NCI-H1436 (cell line): ENCODE measurements at regions not wholly inside any gene's neighbourhood (a gene's known extent, or its start where the extent isn't known, plus 50 kb on each side); places are given as distances from the start of the nearest gene placed in this dataset.
"Not testable (repeated sequence)": the region's sequence is repeated elsewhere in the genome, so short reads cannot be mapped to it uniquely, and the experiment has no call there.

Experiments used
- DNase-seq: peaks from one replicate; lab custom pipeline; 2025; lab: John Stamatoyannopoulos, UW

DNA sequence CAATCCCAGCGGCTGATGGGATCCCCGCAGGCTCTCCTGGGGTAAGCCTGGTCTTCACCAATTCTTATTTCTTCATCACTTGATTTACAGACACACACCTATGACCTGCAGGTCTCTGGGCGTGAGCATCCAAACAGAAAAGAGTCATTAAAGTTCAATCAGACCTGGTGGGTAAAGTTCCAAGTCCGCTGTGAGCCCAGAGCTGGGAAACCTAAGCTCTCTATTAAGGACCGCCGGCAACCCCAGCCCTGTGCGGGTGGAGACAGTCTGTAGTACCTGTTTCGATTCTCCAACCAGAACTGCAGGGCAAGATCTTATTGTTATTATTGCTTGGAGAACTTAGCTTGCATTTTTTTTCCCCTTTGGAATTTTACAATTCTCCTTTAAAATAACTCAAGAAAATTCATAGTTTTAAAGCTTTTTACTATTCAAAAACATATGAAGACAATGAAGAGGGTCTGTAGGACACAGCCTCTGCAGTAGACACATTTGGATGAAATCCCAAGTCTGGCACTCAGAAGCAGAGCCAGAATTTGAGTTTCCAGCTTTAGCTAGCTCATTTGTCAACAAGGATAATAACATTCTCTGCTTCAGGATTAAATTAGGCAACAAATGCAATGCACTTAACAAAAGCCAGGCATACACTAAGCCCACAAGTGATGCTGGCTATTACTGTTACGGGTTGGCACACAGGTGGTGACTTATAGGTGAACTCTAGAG, 376.4 kb downstream of the INSIG2 start:
- no peak for DNase-seq

DNA sequence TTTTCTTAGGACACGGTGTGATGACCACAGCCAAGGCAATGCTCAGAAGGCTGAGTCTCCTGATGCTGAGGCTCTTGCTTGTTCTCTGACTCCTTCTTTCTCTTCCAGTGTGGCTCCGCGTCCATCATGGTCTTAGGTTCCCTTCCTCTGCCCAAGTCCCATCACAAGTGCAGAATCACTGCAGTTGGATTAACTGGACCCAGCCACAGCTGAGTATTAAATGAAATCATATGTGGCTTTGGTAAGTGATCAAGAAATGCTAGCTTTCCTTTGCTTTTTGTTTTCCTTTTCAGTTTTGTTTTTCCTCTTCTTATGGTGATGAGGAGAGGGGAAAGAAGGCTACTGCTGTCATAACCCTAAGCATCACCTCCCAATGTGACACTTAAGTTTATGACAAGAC, 375.8 kb downstream of the INSIG2 start:
- no peak for DNase-seq

DNA sequence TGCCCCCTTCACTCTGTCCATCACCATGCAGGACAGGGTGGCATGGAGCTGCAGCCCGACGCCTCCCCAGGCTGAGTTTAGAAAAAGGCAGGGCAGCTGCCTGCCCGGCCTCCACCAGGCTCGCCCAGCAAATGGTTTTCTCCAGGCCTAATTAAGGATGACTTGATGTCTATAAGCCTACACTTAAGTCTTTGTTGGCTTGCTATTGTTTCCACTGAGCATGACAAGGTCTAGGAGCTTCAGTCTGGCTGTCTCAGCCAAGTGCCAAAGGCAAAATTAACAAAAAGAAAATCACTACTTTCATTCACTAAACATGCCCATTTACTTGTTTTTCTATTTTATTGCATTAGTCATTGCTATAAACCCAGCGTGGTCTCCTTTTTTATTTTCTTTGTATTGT, 372.2 kb downstream of the INSIG2 start:
- DNase-seq, result no peak

DNA sequence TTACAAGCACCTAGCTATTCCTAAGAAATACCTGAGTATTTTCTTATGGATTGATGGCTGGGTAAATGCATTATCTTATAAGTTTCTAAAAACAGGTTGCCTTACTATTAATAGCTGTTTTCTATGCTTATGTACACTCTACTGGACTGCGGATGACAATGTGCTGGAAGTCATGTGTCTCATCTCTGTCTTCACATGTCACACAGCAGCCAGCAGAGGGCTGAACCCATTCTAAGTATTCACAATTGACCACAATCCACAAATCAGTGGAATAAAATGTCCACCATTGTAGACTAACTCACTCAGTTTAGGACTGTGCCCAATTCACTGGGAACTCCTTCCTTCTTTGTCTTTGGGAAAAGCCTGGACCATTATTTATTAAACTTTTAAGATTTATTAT, 371.2 kb downstream of the INSIG2 start:
- no peak for DNase-seq

DNA sequence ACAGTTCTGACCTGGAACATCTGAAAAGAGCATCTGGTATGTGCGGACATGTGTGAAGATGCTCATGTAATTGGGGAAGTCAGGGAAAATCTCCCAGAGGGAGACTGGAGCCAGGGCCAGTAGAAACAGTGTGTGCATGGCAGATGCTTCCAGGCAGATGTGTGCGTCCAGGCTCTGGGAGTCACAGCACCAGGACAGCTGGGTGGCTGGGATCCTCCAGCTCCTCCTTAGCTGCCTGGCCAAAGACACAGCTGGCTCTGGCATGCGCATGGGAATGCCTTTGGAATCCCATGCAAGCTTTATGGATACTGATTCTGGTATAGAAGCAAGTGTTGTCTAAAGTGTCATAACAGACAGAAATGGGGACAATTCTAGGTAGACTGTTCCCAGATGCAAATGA, 369.7 kb downstream of the INSIG2 start:
- DNase-seq, result no peak

DNA sequence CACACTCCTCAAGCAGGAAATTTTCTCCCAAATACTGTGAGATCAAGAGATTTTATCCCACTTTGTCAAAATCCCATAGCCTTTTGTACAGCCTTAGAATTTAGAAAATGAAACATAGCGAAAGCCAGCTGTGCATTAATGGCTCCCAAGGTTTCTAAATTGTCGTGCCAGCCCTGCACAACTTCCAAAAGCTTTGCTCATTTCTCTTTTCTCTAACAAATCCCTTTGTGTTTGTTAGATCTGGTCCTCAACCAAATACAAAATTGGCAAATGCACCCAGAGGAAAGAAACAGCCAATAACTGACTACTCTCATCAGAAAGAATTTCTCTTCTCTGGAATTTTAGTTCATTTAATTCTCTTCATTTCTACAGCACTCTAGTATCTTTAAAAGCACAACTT, 361.1 kb downstream of the INSIG2 start:
- no peak for DNase-seq

DNA sequence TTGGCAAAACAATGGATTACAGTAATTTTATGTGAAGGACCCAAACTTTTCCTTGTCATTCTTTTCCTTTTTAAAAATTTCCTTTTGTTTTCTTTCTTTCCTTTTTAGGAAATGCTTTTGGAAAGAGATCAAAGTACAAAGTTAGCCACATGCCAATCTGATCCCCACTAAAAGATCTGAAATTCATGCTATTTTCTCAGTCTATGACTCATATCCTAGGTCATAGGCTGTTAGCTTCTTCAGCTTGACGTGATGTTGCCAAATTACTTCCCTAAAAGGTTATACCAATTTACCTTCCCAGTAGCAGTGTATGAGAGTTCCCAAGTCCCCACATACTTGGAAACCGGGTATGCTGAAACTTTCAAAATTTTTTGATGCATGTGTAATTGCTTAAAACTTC, 355.3 kb downstream of the INSIG2 start:
- DNase-seq, result no peak

DNA sequence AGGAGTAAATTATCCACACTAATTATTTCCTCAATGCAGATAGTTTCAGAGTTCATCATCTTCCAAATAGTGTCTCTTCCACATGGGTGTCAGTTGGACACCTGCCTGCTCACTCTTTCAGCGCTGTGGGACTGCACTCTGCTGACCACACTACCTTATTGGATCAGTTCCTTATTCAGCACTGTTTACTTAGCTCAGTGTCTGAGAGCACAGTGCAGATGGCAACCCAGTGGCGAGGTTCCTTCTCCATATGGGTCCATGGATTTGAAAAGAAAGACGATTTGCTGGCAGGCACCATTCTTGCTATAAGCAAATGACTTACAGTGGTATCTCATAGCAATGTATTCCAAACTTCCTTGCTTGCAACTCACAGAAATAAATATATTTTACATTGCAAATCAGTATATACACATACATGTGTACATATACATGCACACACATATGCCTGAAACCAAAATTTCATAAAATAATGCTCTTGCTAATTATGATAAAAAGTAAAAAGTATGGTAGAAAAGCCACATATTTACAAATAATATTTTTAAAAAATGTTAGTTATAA, 354.8 kb downstream of the INSIG2 start:
- no peak for DNase-seq

DNA sequence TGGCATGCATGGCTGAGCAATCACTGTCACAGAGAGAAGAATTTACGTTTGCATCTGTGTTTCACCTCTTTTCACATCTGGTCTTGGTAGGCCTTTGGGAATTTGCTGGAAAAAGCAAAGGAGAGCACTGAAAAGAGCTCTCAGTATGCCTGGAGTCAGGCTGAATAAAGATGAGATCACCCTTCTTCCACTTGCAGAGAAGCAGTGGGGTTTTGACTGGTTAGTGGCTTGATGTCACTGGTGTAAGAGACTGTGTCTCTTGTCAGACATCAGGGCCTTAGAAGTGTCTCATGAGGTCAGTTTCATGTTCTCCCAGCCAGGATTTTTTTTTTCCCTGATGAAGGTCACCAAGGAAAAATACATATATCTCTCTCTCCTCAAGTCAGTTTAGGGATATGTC, 353.8 kb downstream of the INSIG2 start:
- no peak for DNase-seq

DNA sequence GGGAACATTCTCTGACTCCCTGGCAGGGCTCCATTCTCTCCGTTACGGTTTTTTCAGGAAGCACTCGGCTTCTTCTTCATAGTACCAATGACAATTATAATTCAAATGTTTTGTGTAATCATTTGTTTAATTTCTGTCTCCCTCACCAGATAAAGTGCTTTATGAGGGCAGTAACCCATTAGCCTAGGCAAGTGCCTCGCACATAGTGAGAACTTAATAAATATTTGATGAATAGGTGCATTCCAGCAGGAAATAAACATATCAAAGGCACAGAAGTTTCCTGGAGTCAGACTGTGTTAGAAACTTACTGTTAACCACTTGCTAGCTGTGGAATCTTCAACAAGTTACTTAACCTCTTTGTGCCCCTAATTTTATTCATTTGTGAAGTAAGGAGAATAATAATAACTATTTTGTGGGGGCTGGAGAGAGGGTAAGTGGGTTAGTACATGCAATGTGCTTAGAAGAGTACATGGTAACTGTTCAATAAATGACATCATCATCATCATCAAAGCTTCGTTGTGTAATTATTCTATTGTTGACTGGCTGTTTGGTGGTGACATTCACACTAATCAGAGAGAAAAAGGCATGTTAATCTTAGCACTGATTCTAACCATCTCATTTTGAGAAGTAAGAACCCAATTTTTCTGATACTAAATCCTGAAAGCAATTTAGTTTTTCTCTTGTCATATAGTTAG, 352.3 kb downstream of the INSIG2 start:
- DNase-seq, result no peak

DNA sequence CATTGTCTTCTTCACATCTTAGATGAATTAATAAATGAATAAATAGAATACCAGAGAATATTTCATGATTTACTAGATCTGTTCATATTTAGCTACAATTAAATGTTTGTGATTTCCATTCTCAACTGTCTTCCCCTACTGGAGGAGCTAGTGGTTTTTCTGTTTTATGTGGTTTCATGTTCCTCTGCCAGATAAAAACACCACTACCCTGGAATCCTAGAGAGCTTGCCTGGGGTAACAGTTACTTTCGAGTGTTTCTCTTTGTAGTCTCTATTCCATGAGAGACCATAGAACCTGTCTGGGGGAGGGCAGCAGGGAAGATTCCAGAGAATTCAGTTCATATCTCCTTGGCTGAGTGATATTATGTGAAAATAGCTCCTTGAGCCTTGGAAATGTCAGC, 349.2 kb downstream of the INSIG2 start:
- DNase-seq, result no peak

DNA sequence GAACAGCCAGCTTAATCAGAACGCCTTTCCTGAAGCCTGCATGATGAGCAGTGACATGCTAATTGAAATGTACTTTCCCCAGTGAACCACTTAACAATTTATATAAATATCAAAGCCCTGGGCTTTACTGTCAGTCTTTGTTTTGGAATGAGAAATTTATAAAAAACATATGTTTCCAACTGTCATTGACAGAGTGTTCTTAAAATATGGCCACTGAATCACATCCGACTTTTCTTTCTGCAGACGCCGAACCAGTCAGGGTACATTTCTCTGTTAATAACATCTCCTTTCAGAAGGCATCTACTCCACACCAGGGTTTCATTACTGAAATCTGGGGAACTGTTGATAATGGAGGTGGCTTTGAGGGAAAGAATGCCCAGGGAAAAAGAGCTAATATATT, 343.7 kb downstream of the INSIG2 start:
- DNase-seq, result no peak

DNA sequence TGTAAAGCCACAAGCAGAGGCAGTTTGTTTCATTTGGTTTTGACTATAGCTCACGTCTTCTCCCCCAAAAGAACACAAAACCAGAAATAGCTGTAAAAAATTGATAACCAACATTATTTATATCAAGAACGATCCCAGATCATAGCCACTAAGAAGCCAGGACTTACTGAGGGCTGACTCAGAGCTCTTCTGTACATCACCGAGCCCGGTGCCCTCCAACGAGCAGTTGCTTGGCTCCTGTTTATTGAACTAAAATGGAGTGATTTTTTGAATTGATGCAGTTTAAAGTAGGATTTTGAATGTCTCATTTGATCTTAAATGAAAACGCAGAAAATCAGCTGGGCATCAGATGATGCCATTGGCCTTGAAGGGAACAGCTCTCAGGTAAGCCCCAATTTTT, 343.3 kb downstream of the INSIG2 start:
- no peak for DNase-seq

DNA sequence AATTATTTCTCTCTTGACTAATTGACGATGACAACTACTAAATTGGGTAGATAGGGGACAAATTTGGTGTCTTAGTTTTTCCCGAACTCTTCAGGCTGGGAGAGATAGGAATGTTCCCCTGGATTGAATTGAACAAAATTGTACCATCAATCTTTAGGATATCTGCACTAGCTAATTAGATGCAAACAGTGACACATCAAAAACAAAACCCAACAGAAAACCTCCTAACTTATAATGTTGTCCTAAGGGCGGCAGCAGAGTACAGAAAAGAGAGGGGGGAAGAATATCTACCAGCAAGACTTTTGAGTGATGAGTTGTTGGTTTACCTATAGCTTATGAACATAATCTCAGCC, 342.9 kb downstream of the INSIG2 start:
- no peak for DNase-seq

DNA sequence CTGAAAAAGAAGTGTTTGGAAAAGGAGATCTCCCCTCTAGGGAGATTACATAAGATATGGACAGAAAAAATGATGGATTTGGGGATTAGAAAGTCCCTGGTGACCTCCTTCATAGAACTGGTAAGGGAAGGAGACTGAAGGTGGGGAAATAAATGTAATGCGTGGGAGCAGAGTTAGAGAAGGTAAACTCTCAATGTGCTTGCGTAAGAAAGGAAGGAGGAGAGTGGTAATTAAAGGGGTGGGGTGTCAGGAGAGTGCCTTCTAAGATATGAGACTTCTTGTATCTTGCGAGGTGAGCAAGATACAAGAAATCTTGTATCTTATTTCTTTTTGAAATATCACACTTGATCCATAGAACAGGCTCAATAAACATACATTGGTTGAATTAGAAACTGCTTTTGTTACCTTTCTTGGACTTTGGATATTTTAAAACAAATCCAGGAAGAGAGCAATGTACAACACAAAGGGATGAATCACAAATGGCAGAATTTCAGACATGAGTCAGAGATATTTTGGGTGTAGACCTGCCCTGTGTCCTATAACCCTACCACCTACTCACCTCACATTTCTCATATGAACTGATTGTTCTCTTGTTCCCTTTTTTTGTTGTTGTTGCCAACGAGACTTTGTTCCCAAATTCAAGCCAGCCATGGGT, 342.4 kb downstream of the INSIG2 start:
- no peak for DNase-seq

DNA sequence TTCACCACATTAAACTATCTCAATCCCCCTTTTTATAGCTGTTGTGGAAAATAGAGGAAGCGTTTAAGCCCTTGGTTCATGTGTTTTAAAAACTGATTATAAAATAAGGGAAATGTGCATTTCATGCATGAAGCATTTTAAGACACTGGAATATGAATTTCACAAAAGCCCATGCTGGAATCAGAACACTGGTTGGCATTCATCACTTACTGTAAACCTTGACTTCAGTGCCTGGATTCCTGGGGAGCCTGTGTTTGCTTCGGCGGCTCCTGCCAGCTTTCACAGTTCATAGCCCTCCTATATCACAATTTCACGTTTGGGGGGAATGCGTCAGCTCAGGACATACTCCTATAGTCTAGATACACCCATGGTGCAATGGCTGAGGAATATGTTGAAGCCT, 336.9 kb downstream of the INSIG2 start:
- no peak for DNase-seq

DNA sequence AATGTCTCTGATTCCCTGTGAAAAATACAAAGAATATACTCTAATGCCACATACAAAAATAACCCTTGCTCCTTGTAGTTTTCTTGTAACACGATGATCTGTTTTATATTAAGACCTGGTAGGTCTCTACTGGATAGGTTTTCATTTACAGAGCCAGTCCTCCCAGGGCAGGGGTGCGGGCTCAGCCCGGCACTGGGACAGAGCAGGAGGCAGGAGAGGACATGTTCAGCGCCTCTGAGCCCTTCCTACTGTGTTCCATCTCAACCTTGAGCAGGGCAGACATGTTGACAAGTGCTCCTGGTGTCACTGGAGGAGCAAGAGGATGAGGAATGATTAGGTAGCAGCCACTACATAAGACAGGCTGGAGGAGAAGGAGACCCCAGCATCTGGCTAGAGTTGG, 335.5 kb downstream of the INSIG2 start:
- no peak for DNase-seq

DNA sequence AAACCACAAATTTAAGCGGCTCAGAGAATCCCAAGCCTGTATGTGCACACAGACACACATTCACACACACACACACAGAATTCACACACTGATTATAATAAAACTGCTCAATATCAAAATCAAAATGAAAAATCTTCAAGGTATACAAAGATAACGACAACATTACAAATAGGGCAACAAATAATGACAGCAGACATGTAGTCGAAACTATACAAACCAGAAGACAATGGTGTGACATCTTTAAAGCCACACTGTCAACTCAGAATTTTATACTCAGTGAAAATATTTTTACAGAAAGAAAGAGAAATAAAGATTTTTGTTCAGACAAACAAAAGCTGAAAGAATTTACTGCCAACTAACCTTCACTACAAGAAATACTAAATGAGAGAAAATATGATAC, 333.4 kb downstream of the INSIG2 start:
- no peak for DNase-seq

DNA sequence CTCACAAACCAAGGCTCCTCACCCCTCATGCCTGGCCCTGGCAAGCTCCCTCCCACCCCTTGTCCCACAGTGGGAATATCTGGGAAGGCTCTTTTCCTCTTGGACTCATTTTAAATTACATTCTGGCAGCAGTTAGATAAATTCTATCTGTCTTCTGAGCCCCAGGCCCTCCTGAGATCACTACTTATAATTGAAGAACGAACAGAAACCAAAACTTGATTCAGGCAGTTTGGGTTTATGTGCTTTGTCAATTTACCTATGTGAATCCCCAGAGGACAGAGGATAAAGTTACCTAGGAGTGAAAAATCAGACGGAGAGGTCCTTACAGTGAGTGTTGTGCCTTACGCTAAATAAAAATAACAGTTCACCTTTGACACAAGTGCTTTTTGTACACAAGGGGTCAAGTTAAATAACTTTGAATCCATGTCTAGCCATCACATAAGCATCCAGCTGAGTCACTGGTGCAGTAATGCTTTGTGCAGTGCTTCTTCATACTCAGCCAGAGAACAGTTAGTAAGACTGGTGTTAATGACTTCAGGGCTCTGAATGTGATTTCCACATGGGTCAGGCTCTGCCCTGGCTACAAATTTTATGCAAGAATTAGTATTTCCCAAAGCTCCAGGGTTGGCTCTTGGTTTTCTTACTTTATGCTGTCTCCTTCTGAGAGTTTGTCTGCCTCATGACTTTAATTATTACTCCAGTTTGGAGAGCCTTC, 329.3 kb downstream of the INSIG2 start:
- no peak for DNase-seq

DNA sequence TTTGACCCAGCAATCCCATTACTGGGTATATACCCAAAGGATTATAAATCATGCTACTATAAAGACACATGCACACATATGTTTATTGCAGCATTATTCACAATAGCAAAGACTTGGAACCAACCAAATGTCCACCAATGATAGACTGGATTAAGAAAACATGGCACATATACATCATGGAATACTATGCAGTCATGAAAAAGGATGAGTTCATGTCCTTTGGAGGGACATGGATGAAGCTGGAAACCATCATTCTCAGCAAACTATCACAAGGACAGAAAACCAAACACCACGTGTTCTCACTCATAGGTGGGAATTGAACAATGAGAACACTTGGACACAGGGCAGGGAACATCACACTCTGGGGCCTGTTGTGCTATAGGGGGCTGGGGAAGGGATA, 326.9 kb downstream of the INSIG2 start:
- DNase-seq, result not testable (repeated sequence)

DNA sequence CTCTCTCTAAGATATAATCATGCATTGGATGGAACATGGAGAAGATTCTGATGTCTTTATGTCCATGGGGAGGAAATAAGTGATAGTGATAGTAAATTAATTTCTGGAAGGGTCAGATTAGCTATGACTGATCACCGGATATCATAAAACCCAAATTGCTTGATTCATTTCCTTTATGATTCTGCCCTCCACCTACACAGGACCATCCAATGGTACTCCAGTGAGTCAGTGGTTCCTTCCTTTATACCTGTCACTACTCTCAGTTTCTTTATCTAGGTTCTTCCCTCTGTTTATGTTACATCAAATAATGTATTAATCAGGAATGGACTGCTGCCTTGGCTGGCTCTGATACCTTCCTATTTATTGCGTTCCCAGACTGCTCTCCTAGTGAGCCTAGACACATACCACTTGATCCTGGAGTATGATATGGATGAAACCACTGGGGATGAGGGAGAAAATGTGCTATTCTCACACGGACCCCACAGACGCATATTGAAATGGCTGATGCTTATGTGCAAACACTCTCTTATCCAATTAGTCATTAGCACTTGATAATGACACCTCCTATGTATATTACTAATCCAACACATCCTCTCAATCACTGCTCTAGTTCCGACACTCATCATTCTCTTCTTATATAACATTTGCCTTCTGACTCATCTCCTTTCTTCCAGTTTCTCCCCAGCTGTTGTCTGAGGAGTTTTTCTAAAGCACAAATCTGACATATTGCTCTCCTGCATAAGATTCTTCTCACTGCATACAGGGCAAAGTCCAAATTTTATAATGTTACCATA, 315.6 kb downstream of the INSIG2 start:
- DNase-seq, result no peak

DNA sequence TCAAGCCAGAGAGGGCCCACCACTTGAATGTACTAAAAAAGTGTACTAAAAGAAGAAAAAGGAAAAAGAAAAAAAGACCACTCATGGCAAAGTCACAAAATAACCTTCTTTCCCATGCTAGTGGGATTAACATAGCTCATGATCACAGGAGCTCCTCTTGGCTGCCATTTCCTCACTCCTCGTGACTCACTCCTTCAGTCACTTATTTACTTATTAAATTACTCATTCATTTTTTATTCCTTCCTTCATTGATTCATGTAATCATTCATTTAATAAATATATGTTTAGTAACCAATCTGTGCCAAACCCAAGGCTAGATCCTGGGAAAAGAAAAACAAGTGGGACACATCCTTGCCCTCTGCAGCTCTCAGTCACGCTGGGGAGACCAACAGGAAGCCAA, 300.5 kb downstream of the INSIG2 start:
- DNase-seq, result no peak
